H9 (cell line): ENCODE measurements at regions not wholly inside any gene's neighbourhood (a gene's known extent, or its start where the extent isn't known, plus 50 kb on each side); places are given as distances from the start of the nearest gene placed in this dataset.

Experiments used
- DNase-seq: peaks from one replicate; pipeline ENCODE4 v3.0.0-alpha.2; 2017
- H2AFZ ChIP-seq: one replicate; pipeline ENCODE4 v1.6.1; 2013; ENCODE audit warnings: mild to moderate bottlenecking, low read length, control low read depth, moderate library complexity
- H2AK5ac ChIP-seq: 2 replicates; pipeline ENCODE4 v1.6.1; 2013; ENCODE audit warnings: low read length, control low read depth, mixed read lengths; ENCODE audit not compliant: insufficient read length
- H2BK120ac ChIP-seq: one replicate; pipeline ENCODE4 v1.6.1; 2013; ENCODE audit warnings: low read depth, mild to moderate bottlenecking, low read length, control low read depth, inconsistent platforms; ENCODE audit not compliant: poor library complexity, severe bottlenecking
- H2BK12ac ChIP-seq: 2 replicates; pipeline ENCODE4 v1.6.1; 2013; ENCODE audit warnings: low read length, control low read depth, mixed read lengths, low read depth; ENCODE audit not compliant: insufficient read length
- H2BK15ac ChIP-seq: 2 replicates; pipeline ENCODE4 v1.6.1; 2013; ENCODE audit warnings: low read depth, low read length, control low read depth
- H2BK20ac ChIP-seq: one replicate; pipeline ENCODE4 v1.6.1; 2013; ENCODE audit warnings: low read depth, mild to moderate bottlenecking, low read length, control low read depth, inconsistent platforms; ENCODE audit not compliant: poor library complexity, severe bottlenecking
- H2BK5ac ChIP-seq: 2 replicates; pipeline ENCODE4 v1.6.1; 2013; ENCODE audit warnings: low read length, control low read depth, mixed read lengths; ENCODE audit not compliant: insufficient read length
- H3K14ac ChIP-seq: 2 replicates; pipeline ENCODE4 v1.6.1; 2013; ENCODE audit warnings: low read length, control low read depth; ENCODE audit not compliant: insufficient read depth
- H3K18ac ChIP-seq: 2 replicates; pipeline ENCODE4 v1.6.1; 2013; ENCODE audit warnings: low read depth, mild to moderate bottlenecking, mixed read lengths, low read length, control low read depth; ENCODE audit not compliant: insufficient read length
- H3K23ac ChIP-seq: 2 replicates; pipeline ENCODE4 v1.6.1; 2013; ENCODE audit warnings: low read length, control low read depth, mixed read lengths, low read depth; ENCODE audit not compliant: insufficient read length
- H3K23me2 ChIP-seq: 2 replicates; pipeline ENCODE4 v1.6.1; 2013; ENCODE audit warnings: low read depth, mild to moderate bottlenecking, mixed read lengths, low read length, control low read depth; ENCODE audit not compliant: insufficient read length, poor library complexity, severe bottlenecking
- H3K27ac ChIP-seq: 2 replicates; pipeline ENCODE4 v1.5.1; 2013; ENCODE audit warnings: low read length, control low read depth, mixed read lengths, low read depth; ENCODE audit not compliant: insufficient read length
- H3K27me3 ChIP-seq: 2 replicates; pipeline ENCODE4 v1.6.1; 2013; ENCODE audit warnings: low read length, control low read depth, inconsistent platforms; ENCODE audit not compliant: insufficient read depth
- H3K4ac ChIP-seq: 2 replicates; pipeline ENCODE4 v1.6.1; 2013; ENCODE audit warnings: low read depth, mild to moderate bottlenecking, control low read depth, inconsistent platforms, low read length, moderate library complexity
- H3K4me1 ChIP-seq: 2 replicates; pipeline ENCODE4 v1.6.1; 2013; ENCODE audit warnings: low read length, control low read depth, inconsistent platforms; ENCODE audit not compliant: insufficient read depth
- H3K4me2 ChIP-seq: 2 replicates; pipeline ENCODE4 v1.6.1; 2013; ENCODE audit warnings: low read length, control low read depth, mixed read lengths; ENCODE audit not compliant: insufficient read length, insufficient read depth
- H3K56ac ChIP-seq: 2 replicates; pipeline ENCODE4 v1.6.1; 2013; ENCODE audit warnings: low read depth, mild to moderate bottlenecking, mixed read lengths, low read length, control low read depth; ENCODE audit not compliant: insufficient read length
- H3K79me1 ChIP-seq: 2 replicates; pipeline ENCODE4 v1.6.1; 2013; ENCODE audit warnings: low read depth, mild to moderate bottlenecking, moderate library complexity, low read length, control low read depth, inconsistent platforms; ENCODE audit not compliant: insufficient read depth, poor library complexity, severe bottlenecking
- H3K79me2 ChIP-seq: 2 replicates; pipeline ENCODE4 v1.6.1; 2013; ENCODE audit warnings: low read length, control low read depth, inconsistent platforms; ENCODE audit not compliant: insufficient read depth
- H3K9ac ChIP-seq: 2 replicates; pipeline ENCODE4 v1.6.1; 2013; ENCODE audit warnings: low read length, control low read depth, mixed read lengths; ENCODE audit not compliant: insufficient read length; ENCODE audit errors: extremely low read depth
- H3K9me3 ChIP-seq: one replicate; pipeline ENCODE4 v1.6.1; 2013; ENCODE audit warnings: low read depth, low read length, inconsistent platforms; ENCODE audit not compliant: control insufficient read depth
- H3T11ph ChIP-seq: one replicate; pipeline ENCODE4 v1.6.1; 2013; ENCODE audit warnings: mild to moderate bottlenecking, low read length, control low read depth, inconsistent platforms
- H4K20me1 ChIP-seq: one replicate; pipeline ENCODE4 v1.6.1; 2013; ENCODE audit not compliant: control insufficient read depth, insufficient read length, insufficient read depth
- H4K5ac ChIP-seq: 2 replicates; pipeline ENCODE4 v1.6.1; 2013; ENCODE audit warnings: low read depth, mild to moderate bottlenecking, mixed read lengths, low read length, control low read depth; ENCODE audit not compliant: insufficient read length
- H4K8ac ChIP-seq: replicated peaks from 2 replicates; pipeline ENCODE4 v1.6.1; 2013; ENCODE audit warnings: low read length, control low read depth, mixed read lengths, low read depth; ENCODE audit not compliant: insufficient read length
- H4K91ac ChIP-seq: 2 replicates; pipeline ENCODE4 v1.6.1; 2013; ENCODE audit warnings: low read depth, mild to moderate bottlenecking, moderate library complexity, mixed read lengths, low read length, control low read depth; ENCODE audit not compliant: insufficient read length
- H3K27ac Mint-ChIP-seq, 3 experiments: 2 replicates in 2 of 3; 3 replicates in 1 of 3; pipeline ENCODE4 v1.8.0; 2020 to 2021; ENCODE audit warnings: mixed read lengths in 3 of 3, mild to moderate bottlenecking in 1 of 3, moderate library complexity in 1 of 3
- H3K27me3 Mint-ChIP-seq: 2 replicates; pipeline ENCODE4 v1.8.0; 2021; ENCODE audit warnings: low read depth, mild to moderate bottlenecking, moderate library complexity, mixed read lengths
- H3K36me3 Mint-ChIP-seq, 3 experiments: 2 replicates in 2 of 3; 3 replicates in 1 of 3; pipeline ENCODE4 v1.8.0; 2020 to 2021; ENCODE audit warnings: low read depth in 3 of 3, mixed read lengths in 3 of 3; ENCODE audit not compliant: insufficient read depth in 1 of 3
- H3K4me1 Mint-ChIP-seq, 2 experiments: 2 replicates each; pipeline ENCODE4 v1.8.0; 2020; ENCODE audit warnings: mixed read lengths in 2 of 2
- H3K4me3 Mint-ChIP-seq, 2 experiments: 2 replicates in 1 of 2; 3 replicates in 1 of 2; pipeline ENCODE4 v1.8.0; 2020 to 2021; ENCODE audit warnings: mild to moderate bottlenecking in 2 of 2, mixed read lengths in 2 of 2, moderate library complexity in 1 of 2
- H3K9me3 Mint-ChIP-seq, 2 experiments: 2 replicates in 1 of 2; 3 replicates in 1 of 2; pipeline ENCODE4 v1.8.0; 2020; ENCODE audit warnings: mild to moderate bottlenecking in 2 of 2, mixed read lengths in 2 of 2, moderate library complexity in 1 of 2
- CTCF ChIP-seq: fragments of 200-600 bp; sonication (generic); conservative IDR thresholded peaks from 3 replicates; pipeline ENCODE4 v1.8.0; 2021; ENCODE audit warnings: antibody characterized with exemption, mild to moderate bottlenecking
- WGBS: extraction: QIAGEN DNeasy Blood & Tissue Kit; methylation state at CpG from one replicate; pipeline ENCODE4 v1.1.7; 2013; ENCODE audit warnings: missing lambda C conversion rate, low lambda C conversion rate, mixed read lengths; ENCODE audit not compliant: insufficient read length; ENCODE audit errors: extremely low coverage; 5-methylcytosine and 5-hydroxymethylcytosine counted together

- TF ChIP-seq CTCF = no peak
- Histone ChIP-seq H3K9me3 (no peaks in the 10 kb centered on the region), H3K27me3 (no peaks in the 10 kb centered on the region), H4K5ac (no peak overlapping the region), H2BK15ac (no peak overlapping the region), H2AK5ac (no peak overlapping the region), H4K20me1 (no peaks in the 10 kb centered on the region), H3K27ac (no peak overlapping the region), H3K4me1 (no peaks in the 10 kb centered on the region; the same call in 1 of the 2 replicates), H4K91ac (no peak overlapping the region), H3K56ac (no peak overlapping the region), H2BK20ac (no peak overlapping the region), H3K4ac (no peak overlapping the region), H2BK120ac (no peak overlapping the region), H3K9ac (no peak overlapping the region), H3K14ac (no peak overlapping the region), H3K18ac (no peak overlapping the region), H3K23me2 (no peaks in the 10 kb centered on the region), H2AFZ (no peak overlapping the region), H3K4me2 (no peak overlapping the region), H3K23ac (no peak overlapping the region), H2BK5ac (no peak overlapping the region), H4K8ac (no peak overlapping the region), H2BK12ac (no peak overlapping the region), H3K79me2 (no peaks in the 10 kb centered on the region), H3K79me1 (no peaks in the 10 kb centered on the region), H3T11ph (no peak overlapping the region)
- Mint-ChIP-seq H3K4me3 (no peak overlapping the region), H3K36me3 (no peaks in the 10 kb centered on the region), H3K4me1 (peaks cover 7 to 9% of the 10 kb centered on the region in 2 experiments; a peak in 3 of 4 replicates), H3K9me3 (no peaks in the 10 kb centered on the region), H3K27ac (no peak overlapping the region), H3K27me3 (no peaks in the 10 kb centered on the region)
- no peak for DNase-seq
- no CpG with 5 or more reads among the region's 2 CpGs for WGBS
Observed at GRCh38 chr16:59487067-59487466, 753.0 kb upstream of the GOT2 start.
